Large intestine (tissue), 3 donors: ENCODE measurements at regions not wholly inside any gene's neighbourhood (a gene's known extent, or its start where the extent isn't known, plus 50 kb on each side); places are given as distances from the start of the nearest gene placed in this dataset.

Experiments used
- DNase-seq, 2 donors: peaks; one replicate each; pipeline versions ENCODE4 v3.0.0 to v3.0.0-alpha.2; 2013
- H3K27ac ChIP-seq: one replicate; pipeline ENCODE4 v1.5.1; 2013; ENCODE audit warnings: low read length
- H3K27me3 ChIP-seq: 2 replicates; pipeline ENCODE4 v1.6.1; 2013; ENCODE audit warnings: low read length; ENCODE audit not compliant: control insufficient read depth, insufficient read depth
- H3K36me3 ChIP-seq: 2 replicates; pipeline ENCODE4 v1.6.1; 2013; ENCODE audit warnings: low read length; ENCODE audit not compliant: control insufficient read depth, insufficient read depth
- H3K4me1 ChIP-seq: one replicate; pipeline ENCODE4 v1.6.1; 2013; ENCODE audit warnings: low read length; ENCODE audit not compliant: control insufficient read depth, insufficient read depth
- H3K4me3 ChIP-seq: one replicate; pipeline ENCODE4 v1.5.1; 2013; ENCODE audit warnings: low read length
- H3K9me3 ChIP-seq: one replicate; pipeline ENCODE4 v1.6.1; 2013; ENCODE audit warnings: mild to moderate bottlenecking, low read depth, low read length, moderate library complexity; ENCODE audit not compliant: control insufficient read depth
- WGBS: methylation state at CpG from one replicate; pipeline ENCODE4 v1.1.5; 2013; ENCODE audit warnings: low lambda C conversion rate; ENCODE audit not compliant: insufficient coverage; 5-methylcytosine and 5-hydroxymethylcytosine counted together

DNA sequence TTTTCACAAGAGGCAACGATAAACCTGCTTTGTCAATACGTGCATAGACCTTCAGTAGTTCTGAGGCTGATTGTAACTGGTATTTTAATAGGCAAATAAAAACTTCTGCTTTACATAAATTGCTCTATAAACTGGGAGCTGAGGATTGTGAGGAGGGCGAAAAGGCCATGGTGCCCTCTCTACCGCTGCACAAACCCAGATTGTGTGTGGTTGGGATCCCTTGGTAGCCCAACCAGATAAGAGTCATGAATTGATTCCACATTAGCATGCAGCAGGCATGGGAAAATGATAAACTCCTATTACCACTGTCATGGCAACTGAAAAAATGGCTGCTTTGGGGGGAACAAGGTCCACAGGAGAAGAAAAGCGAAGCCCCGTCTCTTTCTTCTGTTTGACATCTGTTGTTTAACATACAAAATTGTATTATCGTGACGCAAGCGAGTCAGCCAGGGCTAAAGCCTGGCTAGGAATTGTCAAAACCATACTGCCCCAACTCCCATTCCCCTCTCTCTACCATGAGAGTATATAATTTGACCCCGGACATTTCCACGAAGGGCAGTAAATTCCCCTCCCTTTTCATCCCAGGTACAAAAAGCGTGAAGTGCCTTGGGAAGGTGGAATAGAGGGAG, 157.8 kb upstream of the SALL4 start:
- WGBS: no CpG with 5 or more reads among the region's 12 CpGs
- Histone ChIP-seq H3K36me3 (no peaks in the 10 kb centered on the region), H3K27ac (no peak overlapping the region), H3K27me3 (no peaks in the 10 kb centered on the region), H3K4me1 (no peaks in the 10 kb centered on the region), H3K4me3 (no peak overlapping the region), H3K9me3 (no peaks in the 10 kb centered on the region)
- DNase-seq: peak in 1 of 2 donors; percentile 39

DNA sequence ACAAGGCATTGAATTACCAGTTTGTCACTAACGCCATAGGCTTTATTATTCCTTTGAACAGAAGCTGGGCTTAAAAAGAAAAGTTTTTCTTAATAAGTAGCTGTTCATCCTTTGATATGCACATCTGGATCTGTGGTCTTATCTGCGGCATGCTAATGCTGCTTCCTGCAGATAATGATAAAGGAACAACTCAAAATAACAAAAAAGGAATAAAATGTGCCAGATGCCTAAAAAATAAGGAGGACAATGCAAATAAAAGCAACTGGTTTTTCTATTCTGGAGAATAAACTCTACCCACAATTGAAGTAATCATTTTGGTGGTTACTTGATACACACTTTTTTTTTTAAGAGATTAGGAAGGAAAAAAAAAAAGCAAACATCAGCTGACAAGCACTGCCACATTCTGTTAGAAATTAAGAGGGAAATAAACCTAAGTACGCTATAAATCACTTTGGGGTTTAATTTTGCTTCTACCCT, 156.8 kb upstream of the SALL4 start:
- Histone ChIP-seq H3K4me1 (no peaks in the 10 kb centered on the region), H3K9me3 (no peaks in the 10 kb centered on the region), H3K27ac (no peak overlapping the region), H3K27me3 (no peaks in the 10 kb centered on the region), H3K36me3 (no peaks in the 10 kb centered on the region), H3K4me3 (no peak overlapping the region)
- 53% methylated on average over 3 of the region's 3 CpGs for WGBS
- no peak for DNase-seq

DNA sequence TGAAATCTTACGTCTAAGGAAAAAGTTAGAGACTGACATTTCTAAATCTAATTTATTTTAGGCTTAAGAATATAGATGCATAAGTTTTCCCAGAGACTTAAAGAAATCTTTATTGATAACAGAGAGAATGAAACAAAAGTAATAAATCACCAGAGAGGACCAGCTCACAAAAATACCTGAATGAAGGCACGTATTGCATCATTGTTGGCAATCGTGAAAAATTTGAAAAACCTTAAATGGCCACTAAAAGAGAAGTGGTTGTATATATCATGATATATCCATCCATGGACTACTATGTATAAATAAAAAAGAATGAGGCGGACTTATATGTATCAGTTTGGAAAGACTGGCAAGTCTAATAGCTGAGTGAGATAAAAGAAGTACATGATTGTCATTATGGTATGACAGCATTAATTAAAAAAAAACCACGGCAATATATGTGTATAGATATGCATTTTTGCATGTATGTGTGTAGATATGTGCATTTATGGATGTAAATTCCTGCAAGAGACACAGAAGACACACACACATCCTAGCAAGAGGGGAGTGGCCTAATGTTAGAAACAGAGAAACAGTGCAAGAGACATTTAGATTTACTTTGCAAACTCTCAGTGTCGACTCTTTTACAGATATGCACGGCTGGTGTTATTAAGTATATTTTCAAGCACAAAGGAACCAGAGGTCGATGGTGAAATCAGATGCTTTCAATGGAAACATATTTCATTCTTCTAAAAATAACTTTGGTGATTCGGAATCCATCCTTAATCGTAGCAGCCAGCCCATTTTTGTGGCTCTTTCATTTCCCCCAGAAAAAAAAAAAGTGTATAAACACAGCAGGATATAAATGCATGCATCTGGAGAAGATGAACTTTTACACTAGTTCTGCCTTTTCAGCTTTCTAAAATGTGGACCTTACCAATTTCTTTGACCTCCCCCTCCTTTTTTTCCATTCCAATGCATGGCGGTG, 156.1 kb upstream of the SALL4 start:
- no peaks in the 10 kb centered on the region for H3K36me3 ChIP-seq
- no peak for DNase-seq
- no peak overlapping the region for H3K4me3 ChIP-seq
- H3K27me3 ChIP-seq: no peaks in the 10 kb centered on the region
- H3K9me3 ChIP-seq: no peaks in the 10 kb centered on the region
- H3K4me1 ChIP-seq: no peaks in the 10 kb centered on the region
- no peak overlapping the region for H3K27ac ChIP-seq
- 67% methylated on average over 6 of the region's 11 CpGs for WGBS

DNA sequence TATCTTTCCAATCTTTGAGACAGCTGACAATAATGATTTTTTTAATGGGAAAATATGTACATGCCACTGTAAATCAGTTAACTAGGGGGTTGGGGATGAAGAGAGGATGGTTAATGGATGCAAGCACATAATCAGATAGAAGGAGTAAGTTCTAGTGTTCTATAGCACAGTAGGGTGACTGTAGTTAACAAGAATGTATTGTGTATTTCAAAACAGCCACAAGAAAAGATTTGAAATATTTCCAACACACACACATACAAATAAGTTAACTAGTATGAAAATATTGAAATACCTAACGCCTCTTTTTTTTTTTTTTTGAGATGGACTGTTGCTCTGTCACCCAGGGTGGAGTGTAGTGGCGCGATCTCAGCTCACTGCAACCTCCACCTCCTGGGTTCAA, 153.4 kb upstream of the SALL4 start:
- H3K4me3 ChIP-seq: no peak overlapping the region
- H3K36me3 ChIP-seq: no peaks in the 10 kb centered on the region
- DNase-seq: no peak
- H3K4me1 ChIP-seq: no peaks in the 10 kb centered on the region
- no peak overlapping the region for H3K27ac ChIP-seq
- no peaks in the 10 kb centered on the region for H3K9me3 ChIP-seq
- H3K27me3 ChIP-seq: no peaks in the 10 kb centered on the region
- WGBS: no CpG with 5 or more reads among the region's 3 CpGs

DNA sequence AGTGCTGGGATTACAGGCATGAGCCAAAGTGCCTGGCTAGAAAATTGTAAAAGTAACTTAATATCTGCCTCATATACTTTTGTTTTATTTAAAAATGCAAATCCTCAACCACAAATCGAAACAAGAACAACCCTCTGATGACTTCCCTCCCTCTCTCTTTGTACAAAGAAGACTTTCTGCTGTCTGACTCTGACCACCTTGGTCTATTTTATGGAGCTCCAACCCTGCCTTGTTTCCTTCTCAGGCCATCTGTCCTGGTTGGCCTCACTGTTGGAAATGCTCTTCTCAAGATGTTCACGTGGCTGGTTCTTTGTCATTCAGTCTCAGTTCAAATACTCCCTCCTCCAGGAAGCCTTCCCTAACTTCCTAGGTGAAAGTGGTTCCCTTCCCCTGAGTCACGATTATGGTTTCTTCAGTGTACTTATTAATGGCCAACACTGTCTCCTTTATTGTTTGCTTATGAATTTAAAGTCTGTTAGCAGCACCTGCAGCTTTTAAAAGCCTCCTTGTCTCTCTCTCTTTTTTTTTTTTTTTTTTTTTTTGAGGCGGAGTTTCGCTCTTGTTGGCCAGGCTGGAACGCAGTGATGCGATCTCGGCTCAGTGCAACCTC, 151.5 kb upstream of the SALL4 start:
- no peak overlapping the region for H3K4me3 ChIP-seq
- DNase-seq: no peak
- H3K9me3 ChIP-seq: no peaks in the 10 kb centered on the region
- H3K27me3 ChIP-seq: no peaks in the 10 kb centered on the region
- no peaks in the 10 kb centered on the region for H3K4me1 ChIP-seq
- 40% methylated on average over 1 of the region's 8 CpGs for WGBS
- no peak overlapping the region for H3K27ac ChIP-seq
- no peaks in the 10 kb centered on the region for H3K36me3 ChIP-seq

DNA sequence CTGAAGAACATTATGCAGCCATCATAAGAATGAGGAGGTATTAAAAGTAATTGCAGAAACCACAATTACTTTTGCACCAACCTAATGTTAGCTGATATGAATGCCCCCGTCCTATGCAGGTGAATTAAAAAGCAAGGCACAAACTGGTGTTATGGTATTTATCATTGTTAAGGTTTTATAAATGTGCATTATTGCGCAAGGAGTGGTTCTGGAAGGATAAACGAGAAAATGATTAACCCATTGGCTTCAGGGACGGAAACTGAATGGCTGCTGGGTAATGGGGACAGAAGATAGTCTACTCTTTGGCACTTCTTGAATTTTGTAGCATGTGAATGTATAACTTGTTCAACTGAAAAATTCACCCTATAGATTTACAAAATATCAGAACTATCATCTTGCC, 148.6 kb upstream of the SALL4 start:
- no CpG with 5 or more reads among the region's 4 CpGs for WGBS
- H3K27me3 ChIP-seq: no peaks in the 10 kb centered on the region

DNA sequence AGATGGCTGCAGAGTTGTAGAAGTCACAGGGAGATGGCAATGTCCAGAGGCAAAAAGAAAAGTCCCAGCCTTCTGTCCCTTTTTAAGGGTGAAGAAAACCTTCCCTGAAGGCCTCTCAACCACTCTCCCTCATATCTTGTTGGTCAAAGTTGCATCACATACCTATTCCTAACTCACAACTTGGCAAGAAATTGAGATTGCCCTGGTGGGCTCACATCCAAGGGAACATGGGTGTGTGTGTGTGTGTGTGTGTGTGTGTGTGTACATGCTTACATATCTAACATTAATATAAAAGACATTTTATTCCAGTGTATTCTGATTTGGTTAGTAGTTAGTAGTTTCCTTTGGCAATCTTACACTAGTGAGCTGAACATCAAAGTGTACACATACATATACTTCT, 144.3 kb upstream of the SALL4 start:
- H3K27ac ChIP-seq: no peak overlapping the region
- no peak for DNase-seq
- no peaks in the 10 kb centered on the region for H3K4me1 ChIP-seq
- no peaks in the 10 kb centered on the region for H3K27me3 ChIP-seq
- no peak overlapping the region for H3K4me3 ChIP-seq
- no peaks in the 10 kb centered on the region for H3K9me3 ChIP-seq
- H3K36me3 ChIP-seq: no peaks in the 10 kb centered on the region

More for the DNA sequence above, 148.6 kb upstream of the SALL4 start:
- no peak for DNase-seq
- no peaks in the 10 kb centered on the region for H3K36me3 ChIP-seq
- H3K4me3 ChIP-seq: no peak overlapping the region
- no peak overlapping the region for H3K27ac ChIP-seq
- H3K4me1 ChIP-seq: no peaks in the 10 kb centered on the region
- H3K9me3 ChIP-seq: no peaks in the 10 kb centered on the region

DNA sequence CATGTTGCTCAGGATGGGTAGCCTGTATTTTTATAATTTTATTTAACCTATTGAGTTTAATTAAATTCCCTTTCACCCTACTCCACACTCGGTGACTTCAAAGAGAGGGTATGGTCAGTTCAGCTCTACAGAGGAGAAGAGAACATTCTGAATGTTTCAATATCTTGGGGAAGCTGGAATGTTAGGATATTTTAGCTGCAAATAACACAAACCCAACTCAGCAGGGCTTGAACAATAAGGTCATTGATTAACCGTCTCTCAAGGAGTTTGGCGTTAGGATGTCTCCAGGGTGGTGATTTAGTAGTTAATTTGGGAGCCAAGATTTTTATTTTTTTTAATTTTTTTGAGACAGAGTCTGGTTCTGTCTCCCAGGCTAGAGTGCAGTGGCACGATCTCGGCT, 143.6 kb upstream of the SALL4 start:
- DNase-seq: no peak
- Histone ChIP-seq H3K36me3 (no peaks in the 10 kb centered on the region), H3K27ac (no peak overlapping the region), H3K9me3 (no peaks in the 10 kb centered on the region), H3K4me3 (no peak overlapping the region), H3K4me1 (no peaks in the 10 kb centered on the region), H3K27me3 (no peaks in the 10 kb centered on the region)
- WGBS: no CpG with 5 or more reads among the region's 5 CpGs

DNA sequence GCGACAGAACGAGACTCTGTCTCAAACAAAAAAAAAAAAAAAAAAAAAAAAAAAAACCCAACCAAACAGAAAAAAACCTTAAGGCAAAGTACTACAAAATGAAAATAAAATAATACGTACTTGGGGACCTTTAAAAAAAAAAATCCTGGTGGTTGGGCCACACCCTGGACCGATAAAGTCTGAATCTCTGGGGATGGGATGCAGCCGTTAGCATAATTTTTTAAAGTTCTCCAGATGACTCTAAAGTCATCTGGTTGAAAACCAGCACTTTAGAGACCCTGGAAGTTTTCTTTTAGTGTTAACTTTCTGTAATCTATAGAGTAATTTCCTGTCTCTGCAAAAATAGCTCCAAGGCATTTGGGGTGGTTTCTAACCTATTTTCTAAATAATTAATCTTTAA, 142.9 kb upstream of the SALL4 start:
- WGBS: no CpG with 5 or more reads among the region's 5 CpGs
- H3K9me3 ChIP-seq: no peaks in the 10 kb centered on the region
- no peaks in the 10 kb centered on the region for H3K4me1 ChIP-seq
- no peak for DNase-seq
- H3K27me3 ChIP-seq: no peaks in the 10 kb centered on the region
- no peaks in the 10 kb centered on the region for H3K36me3 ChIP-seq
- H3K4me3 ChIP-seq: no peak overlapping the region
- H3K27ac ChIP-seq: no peak overlapping the region

DNA sequence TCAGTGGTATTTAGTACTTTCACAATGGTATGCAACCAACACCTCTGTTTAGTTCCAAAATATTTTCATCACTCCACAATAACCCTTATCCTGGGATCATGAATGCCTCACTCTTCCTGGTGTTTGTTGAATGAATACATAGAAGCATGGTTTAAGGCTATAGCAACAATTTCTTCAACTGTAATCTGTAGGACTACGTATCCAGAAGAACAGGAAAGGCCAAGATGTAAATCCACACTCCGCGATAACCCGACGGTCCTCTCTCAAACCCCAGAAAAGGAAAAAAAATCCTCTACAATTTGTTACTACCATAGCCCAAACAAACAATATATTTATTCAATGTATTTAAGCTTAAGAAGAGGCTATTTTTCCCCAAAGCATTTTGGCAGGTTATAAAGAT, 141.4 kb upstream of the SALL4 start:
- no peak for DNase-seq
- no peaks in the 10 kb centered on the region for H3K36me3 ChIP-seq
- H3K4me1 ChIP-seq: no peaks in the 10 kb centered on the region
- no peaks in the 10 kb centered on the region for H3K9me3 ChIP-seq
- no peak overlapping the region for H3K27ac ChIP-seq
- no CpG with 5 or more reads among the region's 5 CpGs for WGBS
- no peak overlapping the region for H3K4me3 ChIP-seq
- H3K27me3 ChIP-seq: no peaks in the 10 kb centered on the region
